GM19452 (cell line): ENCODE measurements at regions not wholly inside any gene's neighbourhood (a gene's known extent, or its start where the extent isn't known, plus 50 kb on each side); places are given as distances from the start of the nearest gene placed in this dataset.

Source experiments
- ATAC-seq: cut with Tn5 transposase; IDR thresholded peaks from one replicate; pipeline ENCODE4 v1.9.1; 2021; ENCODE audit not compliant: unreplicated experiment

- ATAC-seq, result no peak
These were observed 1074.7 kb downstream of the PCDH18 start for GRCh38 chr4:136457577-136457976.

- ATAC-seq, result no peak
These were observed 1075.3 kb downstream of the PCDH18 start for GRCh38 chr4:136457004-136457403.

- ATAC-seq, result no peak
These were observed 1089.3 kb downstream of the PCDH18 start for GRCh38 chr4:136443006-136443405.

GRCh38 chr4:136442447-136442846 is 1089.8 kb downstream of the PCDH18 start:
- ATAC-seq, result no peak

- no peak for ATAC-seq
These were observed 1090.5 kb downstream of the PCDH18 start for GRCh38 chr4:136441629-136442282.

- no peak for ATAC-seq
These were observed 1093.6 kb downstream of the PCDH18 start for GRCh38 chr4:136438645-136439044.

- ATAC-seq, result no peak
These were observed 1108.2 kb downstream of the PCDH18 start for GRCh38 chr4:136424052-136424451.

GRCh38 chr4:136414981-136415380 is 1117.3 kb downstream of the PCDH18 start:
- ATAC-seq, result no peak

- no peak for ATAC-seq
These were observed 1119.6 kb downstream of the PCDH18 start for GRCh38 chr4:136412708-136413107.

- no peak for ATAC-seq
These were observed 1131.5 kb downstream of the PCDH18 start for GRCh38 chr4:136400829-136401228.

- ATAC-seq, result no peak
These were observed 1137.0 kb downstream of the PCDH18 start for GRCh38 chr4:136395212-136395722.

- ATAC-seq, result no peak
These were observed 1139.7 kb downstream of the PCDH18 start for GRCh38 chr4:136392576-136392975.

- ATAC-seq, result no peak
These were observed 1141.5 kb downstream of the PCDH18 start for GRCh38 chr4:136390824-136391223.

GRCh38 chr4:136383082-136383481 is 1149.2 kb downstream of the PCDH18 start:
- ATAC-seq, result no peak

GRCh38 chr4:136371231-136371630 is 1161.1 kb downstream of the PCDH18 start:
- ATAC-seq, result no peak

GRCh38 chr4:136369073-136369472 is 1163.2 kb downstream of the PCDH18 start:
- no peak for ATAC-seq

- no peak for ATAC-seq
These were observed 1174.7 kb downstream of the PCDH18 start for GRCh38 chr4:136357556-136357955.

- no peak for ATAC-seq
These were observed 1176.3 kb downstream of the PCDH18 start for GRCh38 chr4:136355970-136356369.

GRCh38 chr4:136343340-136343739 is 1189.0 kb downstream of the PCDH18 start:
- no peak for ATAC-seq

- no peak for ATAC-seq
These were observed 1189.6 kb downstream of the PCDH18 start for GRCh38 chr4:136342666-136343065.

GRCh38 chr4:136337216-136337615 is 1195.1 kb downstream of the PCDH18 start:
- no peak for ATAC-seq

- ATAC-seq, result no peak
These were observed 1195.8 kb downstream of the PCDH18 start for GRCh38 chr4:136336479-136336878.

GRCh38 chr4:136329042-136329662 is 1203.1 kb downstream of the PCDH18 start:
- ATAC-seq, result no peak
